Ishikawa (cell line): ENCODE measurements at regions not wholly inside any gene's neighbourhood (a gene's known extent, or its start where the extent isn't known, plus 50 kb on each side); places are given as distances from the start of the nearest gene placed in this dataset.

ENCODE experiments used
- CEBPB ChIP-seq: IDR thresholded peaks from 2 replicates; pipeline ENCODE4 v1.6.1; 2012
- CREB1 ChIP-seq: IDR thresholded peaks from 2 replicates; pipeline ENCODE4 v1.6.1; 2012; ENCODE audit warnings: low read depth
- EGR1 ChIP-seq: IDR thresholded peaks from 2 replicates; pipeline ENCODE4 v1.6.1; 2012
- EP300 ChIP-seq: IDR thresholded peaks from 2 replicates; pipeline ENCODE4 v1.6.1; 2012; ENCODE audit warnings: borderline replicate concordance
- FOXM1 ChIP-seq: IDR thresholded peaks from 2 replicates; pipeline ENCODE4 v1.6.1; 2012; ENCODE audit warnings: low read depth, borderline replicate concordance
- NFIC ChIP-seq: IDR thresholded peaks from 2 replicates; pipeline ENCODE4 v1.6.1; 2012
- RAD21 ChIP-seq: IDR thresholded peaks from 2 replicates; pipeline ENCODE4 v1.6.1; 2012; ENCODE audit warnings: low read depth
- TAF1 ChIP-seq: IDR thresholded peaks from 2 replicates; pipeline ENCODE4 v1.6.1; 2012; ENCODE audit warnings: low read depth, mild to moderate bottlenecking
- TCF12 ChIP-seq: IDR thresholded peaks from 2 replicates; pipeline ENCODE4 v1.6.1; 2012; ENCODE audit warnings: low read depth
- TEAD4 ChIP-seq: IDR thresholded peaks from 2 replicates; pipeline ENCODE4 v1.6.1; 2012
- TF ChIP-seq, protein P1 (sequence below): IDR thresholded peaks from 2 replicates; pipeline ENCODE4 v1.6.1; 2012; ENCODE audit warnings: low read depth, mild to moderate bottlenecking
- TF ChIP-seq, protein P2 (sequence below): IDR thresholded peaks from 2 replicates; pipeline ENCODE4 v1.6.1; 2012
- TF ChIP-seq, protein P3 (sequence below): IDR thresholded peaks from 2 replicates; pipeline ENCODE4 v1.6.1; 2012

DNA sequence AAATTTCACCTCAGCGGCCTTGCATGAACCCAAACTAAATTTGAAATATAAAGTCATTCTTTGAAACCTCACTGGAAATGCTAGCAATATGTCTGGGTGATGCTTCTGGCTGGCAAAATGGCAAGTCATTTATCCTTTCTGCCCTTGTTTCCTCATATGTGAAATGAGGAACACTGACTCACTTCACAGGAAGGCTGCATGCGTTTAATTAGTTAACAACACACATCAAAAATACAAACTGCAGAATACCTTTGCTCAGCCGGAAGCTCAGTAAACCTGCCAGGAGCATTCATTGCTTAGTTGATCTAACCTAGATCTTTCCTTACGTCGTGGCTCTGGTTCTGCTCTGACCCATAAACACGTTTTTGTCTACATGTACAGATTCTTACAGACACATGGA, 214.2 kb upstream of the ACVR2A start:
- TF ChIP-seq RAD21 (no peak), EGR1 (no peak), FOXM1 (no peak), NFIC (no peak), TAF1 (no peak), CEBPB (no peak), TCF12 (no peak), EP300 (no peak), CREB1 (no peak), TEAD4 (no peak)
- TF ChIP-seq, protein P1, sequence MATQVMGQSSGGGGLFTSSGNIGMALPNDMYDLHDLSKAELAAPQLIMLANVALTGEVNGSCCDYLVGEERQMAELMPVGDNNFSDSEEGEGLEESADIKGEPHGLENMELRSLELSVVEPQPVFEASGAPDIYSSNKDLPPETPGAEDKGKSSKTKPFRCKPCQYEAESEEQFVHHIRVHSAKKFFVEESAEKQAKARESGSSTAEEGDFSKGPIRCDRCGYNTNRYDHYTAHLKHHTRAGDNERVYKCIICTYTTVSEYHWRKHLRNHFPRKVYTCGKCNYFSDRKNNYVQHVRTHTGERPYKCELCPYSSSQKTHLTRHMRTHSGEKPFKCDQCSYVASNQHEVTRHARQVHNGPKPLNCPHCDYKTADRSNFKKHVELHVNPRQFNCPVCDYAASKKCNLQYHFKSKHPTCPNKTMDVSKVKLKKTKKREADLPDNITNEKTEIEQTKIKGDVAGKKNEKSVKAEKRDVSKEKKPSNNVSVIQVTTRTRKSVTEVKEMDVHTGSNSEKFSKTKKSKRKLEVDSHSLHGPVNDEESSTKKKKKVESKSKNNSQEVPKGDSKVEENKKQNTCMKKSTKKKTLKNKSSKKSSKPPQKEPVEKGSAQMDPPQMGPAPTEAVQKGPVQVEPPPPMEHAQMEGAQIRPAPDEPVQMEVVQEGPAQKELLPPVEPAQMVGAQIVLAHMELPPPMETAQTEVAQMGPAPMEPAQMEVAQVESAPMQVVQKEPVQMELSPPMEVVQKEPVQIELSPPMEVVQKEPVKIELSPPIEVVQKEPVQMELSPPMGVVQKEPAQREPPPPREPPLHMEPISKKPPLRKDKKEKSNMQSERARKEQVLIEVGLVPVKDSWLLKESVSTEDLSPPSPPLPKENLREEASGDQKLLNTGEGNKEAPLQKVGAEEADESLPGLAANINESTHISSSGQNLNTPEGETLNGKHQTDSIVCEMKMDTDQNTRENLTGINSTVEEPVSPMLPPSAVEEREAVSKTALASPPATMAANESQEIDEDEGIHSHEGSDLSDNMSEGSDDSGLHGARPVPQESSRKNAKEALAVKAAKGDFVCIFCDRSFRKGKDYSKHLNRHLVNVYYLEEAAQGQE: no peak
- TF ChIP-seq, protein P2, sequence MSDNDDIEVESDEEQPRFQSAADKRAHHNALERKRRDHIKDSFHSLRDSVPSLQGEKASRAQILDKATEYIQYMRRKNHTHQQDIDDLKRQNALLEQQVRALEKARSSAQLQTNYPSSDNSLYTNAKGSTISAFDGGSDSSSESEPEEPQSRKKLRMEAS: no peak
- TF ChIP-seq, protein P3, sequence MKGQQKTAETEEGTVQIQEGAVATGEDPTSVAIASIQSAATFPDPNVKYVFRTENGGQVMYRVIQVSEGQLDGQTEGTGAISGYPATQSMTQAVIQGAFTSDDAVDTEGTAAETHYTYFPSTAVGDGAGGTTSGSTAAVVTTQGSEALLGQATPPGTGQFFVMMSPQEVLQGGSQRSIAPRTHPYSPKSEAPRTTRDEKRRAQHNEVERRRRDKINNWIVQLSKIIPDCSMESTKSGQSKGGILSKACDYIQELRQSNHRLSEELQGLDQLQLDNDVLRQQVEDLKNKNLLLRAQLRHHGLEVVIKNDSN: no peak
